DMS114 treated with DMSO at 0.1 percent for 48 hours (cell line): ENCODE measurements at regions not wholly inside any gene's neighbourhood (a gene's known extent, or its start where the extent isn't known, plus 50 kb on each side); places are given as distances from the start of the nearest gene placed in this dataset.
"Not testable (repeated sequence)": the region's sequence is repeated elsewhere in the genome, so short reads cannot be mapped to it uniquely, and the experiment has no call there.

Experiments used
- DNase-seq: peaks from one replicate; lab custom pipeline; 2025; ENCODE audit not compliant: unreplicated experiment; lab: John Stamatoyannopoulos, UW

- no peak for DNase-seq
Measured at GRCh38 chr9:30972654-30973053, 1411.8 kb upstream of the ACO1 start.

GRCh38 chr9:30977965-30978364 lies 1406.5 kb upstream of the ACO1 start:
- no peak for DNase-seq

- no peak for DNase-seq
Measured at GRCh38 chr9:30982301-30982700, 1402.1 kb upstream of the ACO1 start.

- no peak for DNase-seq
Measured at GRCh38 chr9:30995956-30996738, 1388.3 kb upstream of the ACO1 start.

GRCh38 chr9:30996761-30997160 lies 1387.7 kb upstream of the ACO1 start:
- no peak for DNase-seq

GRCh38 chr9:30997291-30997690 lies 1387.2 kb upstream of the ACO1 start:
- DNase-seq: no peak

GRCh38 chr9:31005086-31005665 lies 1379.3 kb upstream of the ACO1 start:
- no peak for DNase-seq

- DNase-seq: no peak
Measured at GRCh38 chr9:31013371-31013770, 1371.1 kb upstream of the ACO1 start.

- DNase-seq: no peak
Measured at GRCh38 chr9:31023847-31024246, 1360.6 kb upstream of the ACO1 start.

- no peak for DNase-seq
Measured at GRCh38 chr9:31027678-31028077, 1356.8 kb upstream of the ACO1 start.

GRCh38 chr9:31028137-31028536 lies 1356.3 kb upstream of the ACO1 start:
- no peak for DNase-seq

GRCh38 chr9:31030741-31031202 lies 1353.7 kb upstream of the ACO1 start:
- no peak for DNase-seq

GRCh38 chr9:31032206-31032605 lies 1352.2 kb upstream of the ACO1 start:
- DNase-seq: no peak

- DNase-seq: no peak
Measured at GRCh38 chr9:31034311-31034710, 1350.1 kb upstream of the ACO1 start.

- DNase-seq: no peak
Measured at GRCh38 chr9:31040564-31040963, 1343.9 kb upstream of the ACO1 start.

GRCh38 chr9:31045810-31046209 lies 1338.6 kb upstream of the ACO1 start:
- DNase-seq: no peak

GRCh38 chr9:31061592-31061991 lies 1322.9 kb upstream of the ACO1 start:
- not testable (repeated sequence) for DNase-seq

- no peak for DNase-seq
Measured at GRCh38 chr9:31065691-31066090, 1318.8 kb upstream of the ACO1 start.

GRCh38 chr9:31067418-31067817 lies 1317.0 kb upstream of the ACO1 start:
- DNase-seq: no peak

- DNase-seq: no peak
Measured at GRCh38 chr9:31071606-31072286, 1312.7 kb upstream of the ACO1 start.

- no peak for DNase-seq
Measured at GRCh38 chr9:31078175-31078574, 1306.3 kb upstream of the ACO1 start.

GRCh38 chr9:31084350-31084749 lies 1300.1 kb upstream of the ACO1 start:
- no peak for DNase-seq
